DND-41 (cell line): ENCODE measurements at regions not wholly inside any gene's neighbourhood (a gene's known extent, or its start where the extent isn't known, plus 50 kb on each side); places are given as distances from the start of the nearest gene placed in this dataset.

Experiments used
- ATAC-seq: fragments of 200-7000 bp; cut with Tn5 transposase; 3 replicates; pipeline ENCODE4 v1.9.1; 2021; ENCODE audit warnings: low read depth; ENCODE audit not compliant: insufficient read depth
- DNase-seq: peaks from one replicate; pipeline ENCODE4 v3.0.0-alpha.2; 2020
- H2AFZ ChIP-seq: 2 replicates; pipeline ENCODE4 v1.6.0; 2012; ENCODE audit warnings: low read depth, low read length
- H3K27ac ChIP-seq: 2 replicates; pipeline ENCODE4 v1.5.1; 2012; ENCODE audit warnings: low read length, inconsistent platforms
- H3K27me3 ChIP-seq: fragments of 200-600 bp; sonication (generic); 2 replicates; pipeline ENCODE4 v1.6.0; 2012; ENCODE audit warnings: low read length, mild to moderate bottlenecking, inconsistent platforms; ENCODE audit not compliant: insufficient read depth, poor library complexity
- H3K36me3 ChIP-seq: 2 replicates; pipeline ENCODE4 v1.5.1; 2012; ENCODE audit warnings: low read length, inconsistent platforms; ENCODE audit not compliant: insufficient read depth
- H3K4me1 ChIP-seq: 2 replicates; pipeline ENCODE4 v1.5.1; 2012; ENCODE audit warnings: mild to moderate bottlenecking, low read length; ENCODE audit not compliant: insufficient read depth
- H3K4me2 ChIP-seq: 2 replicates; pipeline ENCODE4 v1.6.0; 2012; ENCODE audit warnings: mild to moderate bottlenecking, moderate library complexity, low read length, inconsistent platforms; ENCODE audit not compliant: insufficient read depth
- H3K4me3 ChIP-seq, 2 experiments: fragments of 200-600 bp in 1 of 2; shearing (Covaris generic) in 1 of 2; 2 replicates each; pipeline ENCODE4 v1.5.1; 2012 to 2016; ENCODE audit warnings: inconsistent platforms in 2 of 2, low read length in 2 of 2, mild to moderate bottlenecking in 2 of 2, low read depth in 1 of 2, moderate library complexity in 1 of 2
- H3K79me2 ChIP-seq: 2 replicates; pipeline ENCODE4 v1.6.0; 2012; ENCODE audit warnings: low read length, inconsistent platforms; ENCODE audit not compliant: insufficient read depth
- H3K9ac ChIP-seq: 2 replicates; pipeline ENCODE4 v1.6.0; 2012; ENCODE audit warnings: low read depth, mild to moderate bottlenecking, inconsistent platforms, low read length, moderate library complexity
- H3K9me3 ChIP-seq: 2 replicates; pipeline ENCODE4 v1.5.1; 2012; ENCODE audit warnings: low read length, moderate library complexity, mild to moderate bottlenecking, inconsistent platforms; ENCODE audit not compliant: insufficient read depth, severe bottlenecking
- H4K20me1 ChIP-seq: 2 replicates; pipeline ENCODE4 v1.6.0; 2012; ENCODE audit warnings: low read length; ENCODE audit not compliant: insufficient read depth
- EZH2 ChIP-seq: IDR thresholded peaks from 3 replicates; pipeline ENCODE4 v1.6.1; 2012; ENCODE audit warnings: borderline replicate concordance, low read depth, mild to moderate bottlenecking, moderate library complexity, low read length, inconsistent platforms; ENCODE audit not compliant: severe bottlenecking
- TF ChIP-seq, protein P1 (sequence below): IDR thresholded peaks from 2 replicates; pipeline ENCODE4 v1.5.1; 2012; ENCODE audit warnings: borderline replicate concordance, low read length, moderate library complexity, mild to moderate bottlenecking; ENCODE audit not compliant: poor library complexity, severe bottlenecking; ENCODE audit errors: extremely low read depth

GRCh38 chr13:81637457-81637856 is 1296.5 kb upstream of the SPRY2 start:
- Histone ChIP-seq H3K27ac (no peak overlapping the region), H3K4me3 (no peak overlapping the region), H3K79me2 (no peaks in the 10 kb centered on the region), H3K4me2 (no peak overlapping the region), H3K4me1 (no peaks in the 10 kb centered on the region), H3K27me3 (no peaks in the 10 kb centered on the region), H3K9ac (no peak overlapping the region), H2AFZ (no peak overlapping the region), H3K36me3 (no peaks in the 10 kb centered on the region), H3K9me3 (no peaks in the 10 kb centered on the region), H4K20me1 (no peaks in the 10 kb centered on the region)
- no peak for DNase-seq
- ATAC-seq, result no peak
- TF ChIP-seq EZH2, result no peak
- TF ChIP-seq, protein P1, sequence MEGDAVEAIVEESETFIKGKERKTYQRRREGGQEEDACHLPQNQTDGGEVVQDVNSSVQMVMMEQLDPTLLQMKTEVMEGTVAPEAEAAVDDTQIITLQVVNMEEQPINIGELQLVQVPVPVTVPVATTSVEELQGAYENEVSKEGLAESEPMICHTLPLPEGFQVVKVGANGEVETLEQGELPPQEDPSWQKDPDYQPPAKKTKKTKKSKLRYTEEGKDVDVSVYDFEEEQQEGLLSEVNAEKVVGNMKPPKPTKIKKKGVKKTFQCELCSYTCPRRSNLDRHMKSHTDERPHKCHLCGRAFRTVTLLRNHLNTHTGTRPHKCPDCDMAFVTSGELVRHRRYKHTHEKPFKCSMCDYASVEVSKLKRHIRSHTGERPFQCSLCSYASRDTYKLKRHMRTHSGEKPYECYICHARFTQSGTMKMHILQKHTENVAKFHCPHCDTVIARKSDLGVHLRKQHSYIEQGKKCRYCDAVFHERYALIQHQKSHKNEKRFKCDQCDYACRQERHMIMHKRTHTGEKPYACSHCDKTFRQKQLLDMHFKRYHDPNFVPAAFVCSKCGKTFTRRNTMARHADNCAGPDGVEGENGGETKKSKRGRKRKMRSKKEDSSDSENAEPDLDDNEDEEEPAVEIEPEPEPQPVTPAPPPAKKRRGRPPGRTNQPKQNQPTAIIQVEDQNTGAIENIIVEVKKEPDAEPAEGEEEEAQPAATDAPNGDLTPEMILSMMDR, result no peak

GRCh38 chr13:81636120-81636519 is 1295.2 kb upstream of the SPRY2 start:
- H4K20me1 ChIP-seq, result no peaks in the 10 kb centered on the region
- H3K27me3 ChIP-seq, result no peaks in the 10 kb centered on the region
- ATAC-seq, result no peak
- H3K79me2 ChIP-seq, result no peaks in the 10 kb centered on the region
- no peak overlapping the region for H3K4me3 ChIP-seq
- H3K4me1 ChIP-seq, result no peaks in the 10 kb centered on the region
- TF ChIP-seq EZH2, result no peak
- TF ChIP-seq, protein P1, result no peak
- no peak overlapping the region for H3K9ac ChIP-seq
- H3K36me3 ChIP-seq, result no peaks in the 10 kb centered on the region
- no peaks in the 10 kb centered on the region for H3K9me3 ChIP-seq
- H2AFZ ChIP-seq, result no peak overlapping the region
- DNase-seq, result no peak
- no peak overlapping the region for H3K27ac ChIP-seq
- H3K4me2 ChIP-seq, result no peak overlapping the region

DNA sequence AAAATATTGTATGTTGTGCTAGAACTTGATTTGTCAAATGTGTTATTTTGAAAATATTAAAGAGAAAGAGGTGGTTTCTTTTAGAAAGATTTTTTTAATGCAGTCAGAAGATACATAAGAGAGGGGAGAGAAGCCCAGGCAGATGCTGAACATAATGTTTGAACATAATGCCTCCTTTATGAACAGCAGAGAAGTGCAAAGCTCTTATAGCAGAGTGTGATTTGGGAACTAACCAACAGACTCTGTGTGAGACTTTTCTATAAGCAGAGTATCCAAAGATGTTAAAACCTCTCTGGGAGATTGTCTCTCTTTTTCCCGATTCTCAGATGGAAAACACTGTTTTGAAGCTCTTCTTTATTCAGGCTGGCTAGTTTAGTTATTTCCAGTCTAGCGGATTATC is 1274.1 kb upstream of the SPRY2 start:
- no peak for DNase-seq
- H3K27ac ChIP-seq, result no peak overlapping the region
- no peak overlapping the region for H3K4me2 ChIP-seq
- H3K36me3 ChIP-seq, result no peaks in the 10 kb centered on the region
- no peaks in the 10 kb centered on the region for H4K20me1 ChIP-seq
- H3K79me2 ChIP-seq, result no peaks in the 10 kb centered on the region
- no peak overlapping the region for H3K4me3 ChIP-seq
- TF ChIP-seq EZH2, result no peak
- TF ChIP-seq, protein P1, result no peak
- H3K4me1 ChIP-seq, result no peaks in the 10 kb centered on the region
- H3K27me3 ChIP-seq, result no peaks in the 10 kb centered on the region
- H3K9ac ChIP-seq, result no peak overlapping the region
- no peaks in the 10 kb centered on the region for H3K9me3 ChIP-seq
- no peak for ATAC-seq
- no peak overlapping the region for H2AFZ ChIP-seq

DNA sequence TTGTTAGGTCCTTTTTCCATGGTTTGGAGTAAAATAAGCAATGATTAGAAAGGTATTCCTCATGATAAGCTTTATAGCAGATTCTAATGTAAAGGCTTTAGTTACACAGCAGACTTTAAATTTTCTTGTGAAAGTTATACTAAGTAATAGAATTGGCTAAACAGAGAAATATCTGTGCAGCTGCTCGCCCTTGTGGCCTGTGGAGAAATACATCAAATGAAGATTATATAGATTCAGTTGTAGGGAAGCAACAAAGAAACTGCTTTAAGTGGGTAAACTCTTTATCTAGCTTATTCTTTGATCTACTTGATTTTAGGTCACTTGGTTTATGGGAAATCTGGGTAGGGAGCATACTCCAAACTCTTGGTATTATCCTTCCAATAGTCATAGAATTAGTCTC is 1269.7 kb upstream of the SPRY2 start:
- no peak for DNase-seq

More for the DNA sequence above, 1269.7 kb upstream of the SPRY2 start:
- H4K20me1 ChIP-seq, result no peaks in the 10 kb centered on the region
- H3K27me3 ChIP-seq, result no peaks in the 10 kb centered on the region
- H3K4me2 ChIP-seq, result no peak overlapping the region
- no peak overlapping the region for H2AFZ ChIP-seq
- no peak for ATAC-seq
- H3K9me3 ChIP-seq, result no peaks in the 10 kb centered on the region
- H3K36me3 ChIP-seq, result no peaks in the 10 kb centered on the region
- no peaks in the 10 kb centered on the region for H3K4me1 ChIP-seq
- no peaks in the 10 kb centered on the region for H3K79me2 ChIP-seq
- no peak overlapping the region for H3K4me3 ChIP-seq
- H3K9ac ChIP-seq, result no peak overlapping the region
- TF ChIP-seq, protein P1, result no peak
- TF ChIP-seq EZH2, result no peak
- H3K27ac ChIP-seq, result no peak overlapping the region
